ENCODE measurements at regions not wholly inside any gene's neighbourhood (a gene's known extent, or its start where the extent isn't known, plus 50 kb on each side); places are given as distances from the start of the nearest gene placed in this dataset.

DNA sequence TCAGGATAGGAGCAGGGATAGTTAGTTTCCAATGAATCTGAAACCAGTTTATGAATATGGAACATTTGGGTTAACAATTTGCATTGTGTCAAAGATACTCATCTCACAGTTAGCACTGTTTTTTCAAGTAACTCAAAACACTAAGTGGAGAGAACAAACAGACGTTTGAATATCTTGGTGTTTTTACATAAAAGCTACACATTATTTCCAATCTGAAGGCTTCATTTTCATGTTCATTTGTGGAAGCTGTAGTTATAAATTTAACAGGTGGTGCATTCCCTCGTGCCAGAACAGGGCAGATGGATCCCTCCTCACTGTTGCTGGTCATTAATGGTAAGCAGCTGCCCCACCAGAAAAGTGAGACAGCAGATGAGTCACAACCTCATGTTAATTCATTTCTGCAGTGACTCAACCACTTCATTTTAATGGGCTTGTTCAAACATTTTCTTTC lies 286.9 kb downstream of the TMX3 start:
- TF ChIP-seq, protein P1, sequence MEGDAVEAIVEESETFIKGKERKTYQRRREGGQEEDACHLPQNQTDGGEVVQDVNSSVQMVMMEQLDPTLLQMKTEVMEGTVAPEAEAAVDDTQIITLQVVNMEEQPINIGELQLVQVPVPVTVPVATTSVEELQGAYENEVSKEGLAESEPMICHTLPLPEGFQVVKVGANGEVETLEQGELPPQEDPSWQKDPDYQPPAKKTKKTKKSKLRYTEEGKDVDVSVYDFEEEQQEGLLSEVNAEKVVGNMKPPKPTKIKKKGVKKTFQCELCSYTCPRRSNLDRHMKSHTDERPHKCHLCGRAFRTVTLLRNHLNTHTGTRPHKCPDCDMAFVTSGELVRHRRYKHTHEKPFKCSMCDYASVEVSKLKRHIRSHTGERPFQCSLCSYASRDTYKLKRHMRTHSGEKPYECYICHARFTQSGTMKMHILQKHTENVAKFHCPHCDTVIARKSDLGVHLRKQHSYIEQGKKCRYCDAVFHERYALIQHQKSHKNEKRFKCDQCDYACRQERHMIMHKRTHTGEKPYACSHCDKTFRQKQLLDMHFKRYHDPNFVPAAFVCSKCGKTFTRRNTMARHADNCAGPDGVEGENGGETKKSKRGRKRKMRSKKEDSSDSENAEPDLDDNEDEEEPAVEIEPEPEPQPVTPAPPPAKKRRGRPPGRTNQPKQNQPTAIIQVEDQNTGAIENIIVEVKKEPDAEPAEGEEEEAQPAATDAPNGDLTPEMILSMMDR (conservative IDR thresholded peaks at IDR 0.05; ENCODE audit: control insufficient read depth, insufficient read depth, low read depth, low read length): no peak
- H3K4me3 ChIP-seq (ENCODE audit: control insufficient read depth, low read depth, low read length): no peak overlapping the region
- DNase-seq (ENCODE audit: low read depth): peak; percentile 94

DNA sequence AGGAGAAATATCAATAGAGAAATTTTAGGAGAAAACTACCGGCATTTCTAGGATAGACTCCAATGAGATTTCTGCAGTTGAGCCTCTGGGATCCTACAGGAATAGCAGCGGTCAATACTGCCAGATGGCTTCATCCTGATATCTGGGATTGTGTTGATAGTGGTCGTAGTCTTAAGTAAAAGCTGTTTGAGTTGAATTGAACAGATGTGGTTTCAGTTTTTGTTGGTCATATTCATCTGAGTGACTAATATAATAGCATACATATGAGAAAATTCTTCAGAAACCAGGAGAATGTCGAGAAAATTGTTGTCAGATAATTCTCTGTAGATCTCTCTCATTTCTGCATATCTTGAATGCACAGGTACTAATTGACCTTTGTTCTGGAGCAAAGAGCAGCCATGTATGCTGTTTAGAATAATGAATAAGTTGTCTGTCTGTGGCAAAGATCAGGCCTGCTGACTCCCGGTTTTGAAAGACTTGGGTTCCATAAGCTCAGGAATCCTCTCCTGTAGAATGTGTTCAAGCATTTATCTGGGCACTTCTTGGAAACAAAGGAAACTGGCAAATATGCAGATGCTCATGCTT lies 288.1 kb downstream of the TMX3 start:
- peak; percentile 81 for DNase-seq (ENCODE audit: low read depth)
- H3K4me3 ChIP-seq (ENCODE audit: control insufficient read depth, low read depth, low read length): no peak overlapping the region
- TF ChIP-seq, protein P1 (conservative IDR thresholded peaks at IDR 0.05; ENCODE audit: control insufficient read depth, insufficient read depth, low read depth, low read length): no peak

DNA sequence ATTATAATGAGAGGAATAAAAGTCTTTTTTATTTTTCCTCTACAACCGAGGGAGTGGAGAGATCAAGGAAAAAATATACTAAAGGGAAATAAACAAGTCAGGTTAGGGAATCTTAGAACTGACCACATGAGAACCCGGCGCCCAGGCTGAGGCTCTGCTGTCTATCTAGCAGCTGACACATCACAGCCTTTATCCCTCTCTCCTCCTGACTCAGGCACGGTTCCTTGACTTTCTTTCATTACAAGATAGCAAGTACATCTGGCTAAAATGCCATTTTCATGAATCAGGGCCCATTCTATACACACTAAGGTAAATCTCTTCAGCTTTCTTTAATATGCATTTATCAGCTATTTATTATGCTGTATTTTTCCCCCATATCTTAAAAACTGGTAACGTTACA lies 296.0 kb downstream of the TMX3 start:
- DNase-seq (ENCODE audit: low read depth): peak; percentile 61
- H3K4me3 ChIP-seq (ENCODE audit: control insufficient read depth, low read depth, low read length): no peak overlapping the region
- TF ChIP-seq, protein P1 (conservative IDR thresholded peaks at IDR 0.05; ENCODE audit: control insufficient read depth, insufficient read depth, low read depth, low read length): no peak

- TF ChIP-seq, protein P1 (conservative IDR thresholded peaks at IDR 0.05; ENCODE audit: control insufficient read depth, insufficient read depth, low read depth, low read length): no peak
- no peak for DNase-seq (ENCODE audit: low read depth)
- H3K4me3 ChIP-seq (ENCODE audit: control insufficient read depth, low read depth, low read length): no peak overlapping the region
Observed at GRCh38 chr18:68418226-68418868, 296.6 kb downstream of the TMX3 start.

DNA sequence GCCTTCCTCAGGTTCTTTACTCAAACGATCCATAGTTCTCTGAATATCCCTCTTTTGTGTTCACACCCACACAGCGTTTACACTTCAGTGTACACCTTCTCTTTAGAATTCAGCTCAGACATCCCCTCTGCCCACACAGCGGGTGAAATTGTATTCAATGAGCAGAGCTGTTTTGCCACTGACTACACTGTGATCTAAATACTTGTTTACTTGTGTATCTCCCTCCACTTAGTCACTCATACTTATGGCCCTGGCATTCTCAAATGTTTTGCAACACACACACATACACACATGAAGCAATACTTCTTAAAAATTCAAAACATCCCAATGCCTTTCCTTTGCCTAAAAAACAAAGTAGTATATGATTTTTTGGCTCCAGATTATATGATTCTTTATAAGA lies 297.1 kb downstream of the TMX3 start:
- no peak overlapping the region for H3K4me3 ChIP-seq (ENCODE audit: control insufficient read depth, low read depth, low read length)
- DNase-seq (ENCODE audit: low read depth): peak; percentile 78
- TF ChIP-seq, protein P1 (conservative IDR thresholded peaks at IDR 0.05; ENCODE audit: control insufficient read depth, insufficient read depth, low read depth, low read length): no peak

- H3K4me3 ChIP-seq (ENCODE audit: control insufficient read depth, low read depth, low read length): no peak overlapping the region
- DNase-seq (ENCODE audit: low read depth): no peak
- TF ChIP-seq, protein P1 (conservative IDR thresholded peaks at IDR 0.05; ENCODE audit: control insufficient read depth, insufficient read depth, low read depth, low read length): no peak
Observed at GRCh38 chr18:68417166-68417799, 297.6 kb downstream of the TMX3 start.
